ENCODE measurements at regions not wholly inside any gene's neighbourhood (a gene's known extent, or its start where the extent isn't known, plus 50 kb on each side); places are given as distances from the start of the nearest gene placed in this dataset.

GRCh38 chr7:113170591-113170990 lies 52.2 kb upstream of the SMIM30 start:
- no peak overlapping the region for H3K4me3 Mint-ChIP-seq
- H3K27me3 Mint-ChIP-seq: peaks cover 14% of the 10 kb centered on the region

More at GRCh38 chr7:113170591-113170990, 52.2 kb upstream of the SMIM30 start:
- H3K27ac Mint-ChIP-seq: no peak overlapping the region
- no peaks in the 10 kb centered on the region for H3K9me3 Mint-ChIP-seq
- no peaks in the 10 kb centered on the region for H3K4me1 Mint-ChIP-seq
- H3K36me3 Mint-ChIP-seq: no peaks in the 10 kb centered on the region

All from activated naive CD4-positive, alpha-beta T cell treated with anti-CD3 and anti-CD28 coated beads, Interleukin-2, amount 50 U/mL, for 24 hours (primary cell).